ENCODE measurements at regions not wholly inside any gene's neighbourhood (a gene's known extent, or its start where the extent isn't known, plus 50 kb on each side); places are given as distances from the start of the nearest gene placed in this dataset.

GRCh38 chr12:125402874-125403789 lies 337.9 kb downstream of the AACS start:
- Histone ChIP-seq H3K27me3 (ENCODE audit: control insufficient read depth in 1 of 2, insufficient read depth in 2 of 2, low read length in 2 of 2) (no peaks in the 10 kb centered on the region), H3K36me3 (ENCODE audit: control insufficient read depth in 1 of 2, insufficient read depth in 2 of 2, low read length in 2 of 2) (no peaks in the 10 kb centered on the region), H3K4me3 (ENCODE audit: low read depth in 1 of 2, low read length in 2 of 2) (no peak overlapping the region), H3K9ac (ENCODE audit: low read depth in 1 of 2, low read length in 2 of 2) (no peak overlapping the region), H3K4me1 (ENCODE audit: control insufficient read depth in 1 of 2, insufficient read depth in 2 of 2, low read length in 2 of 2) (no peaks in the 10 kb centered on the region), H3K27ac (ENCODE audit: low read depth, low read length) (no peak overlapping the region), H3K9me3 (ENCODE audit: control insufficient read depth in 1 of 2, low read length in 2 of 2) (peaks cover 0 to 13% of the 10 kb centered on the region in 2 donors)

- Histone ChIP-seq H3K27me3 (ENCODE audit: control insufficient read depth in 1 of 2, insufficient read depth in 2 of 2, low read length in 2 of 2) (no peaks in the 10 kb centered on the region), H3K9ac (ENCODE audit: low read depth in 1 of 2, low read length in 2 of 2) (no peak overlapping the region), H3K9me3 (ENCODE audit: control insufficient read depth in 1 of 2, low read length in 2 of 2) (peaks cover 0 to 9% of the 10 kb centered on the region in 2 donors), H3K4me3 (ENCODE audit: low read depth in 1 of 2, low read length in 2 of 2) (no peak overlapping the region), H3K27ac (ENCODE audit: low read depth, low read length) (no peak overlapping the region), H3K4me1 (ENCODE audit: control insufficient read depth in 1 of 2, insufficient read depth in 2 of 2, low read length in 2 of 2) (no peaks in the 10 kb centered on the region), H3K36me3 (ENCODE audit: control insufficient read depth in 1 of 2, insufficient read depth in 2 of 2, low read length in 2 of 2) (no peaks in the 10 kb centered on the region)
These were observed 338.6 kb downstream of the AACS start for GRCh38 chr12:125403843-125404242.

GRCh38 chr12:125406131-125406530 lies 340.9 kb downstream of the AACS start:
- no peaks in the 10 kb centered on the region for H3K4me1 ChIP-seq (ENCODE audit: control insufficient read depth in 1 of 2, insufficient read depth in 2 of 2, low read length in 2 of 2)
- H3K27me3 ChIP-seq (ENCODE audit: control insufficient read depth in 1 of 2, insufficient read depth in 2 of 2, low read length in 2 of 2): no peaks in the 10 kb centered on the region
- no peak overlapping the region for H3K27ac ChIP-seq (ENCODE audit: low read depth, low read length)
- no peaks in the 10 kb centered on the region for H3K36me3 ChIP-seq (ENCODE audit: control insufficient read depth in 1 of 2, insufficient read depth in 2 of 2, low read length in 2 of 2)
- H3K4me3 ChIP-seq (ENCODE audit: low read depth in 1 of 2, low read length in 2 of 2): no peak overlapping the region
- peaks cover 0 to 9% of the 10 kb centered on the region in 2 donors for H3K9me3 ChIP-seq (ENCODE audit: control insufficient read depth in 1 of 2, low read length in 2 of 2)
- no peak overlapping the region for H3K9ac ChIP-seq (ENCODE audit: low read depth in 1 of 2, low read length in 2 of 2)

- Histone ChIP-seq H3K36me3 (ENCODE audit: control insufficient read depth in 1 of 2, insufficient read depth in 2 of 2, low read length in 2 of 2) (no peaks in the 10 kb centered on the region), H3K4me3 (ENCODE audit: low read depth in 1 of 2, low read length in 2 of 2) (no peak overlapping the region), H3K9ac (ENCODE audit: low read depth in 1 of 2, low read length in 2 of 2) (no peak overlapping the region), H3K4me1 (ENCODE audit: control insufficient read depth in 1 of 2, insufficient read depth in 2 of 2, low read length in 2 of 2) (no peaks in the 10 kb centered on the region), H3K27ac (ENCODE audit: low read depth, low read length) (no peak overlapping the region), H3K27me3 (ENCODE audit: control insufficient read depth in 1 of 2, insufficient read depth in 2 of 2, low read length in 2 of 2) (no peaks in the 10 kb centered on the region), H3K9me3 (ENCODE audit: control insufficient read depth in 1 of 2, low read length in 2 of 2) (no peaks in the 10 kb centered on the region)
These were observed 343.5 kb downstream of the AACS start for GRCh38 chr12:125408718-125409117.

GRCh38 chr12:125412506-125412905 lies 347.3 kb downstream of the AACS start:
- Histone ChIP-seq H3K4me1 (ENCODE audit: control insufficient read depth in 1 of 2, insufficient read depth in 2 of 2, low read length in 2 of 2) (no peaks in the 10 kb centered on the region), H3K27me3 (ENCODE audit: control insufficient read depth in 1 of 2, insufficient read depth in 2 of 2, low read length in 2 of 2) (no peaks in the 10 kb centered on the region), H3K36me3 (ENCODE audit: control insufficient read depth in 1 of 2, insufficient read depth in 2 of 2, low read length in 2 of 2) (no peaks in the 10 kb centered on the region), H3K4me3 (ENCODE audit: low read depth in 1 of 2, low read length in 2 of 2) (no peak overlapping the region), H3K9ac (ENCODE audit: low read depth in 1 of 2, low read length in 2 of 2) (no peak overlapping the region), H3K27ac (ENCODE audit: low read depth, low read length) (no peak overlapping the region), H3K9me3 (ENCODE audit: control insufficient read depth in 1 of 2, low read length in 2 of 2) (no peaks in the 10 kb centered on the region)

GRCh38 chr12:125417446-125417845 lies 352.2 kb downstream of the AACS start:
- Histone ChIP-seq H3K4me1 (ENCODE audit: control insufficient read depth in 1 of 2, insufficient read depth in 2 of 2, low read length in 2 of 2) (no peaks in the 10 kb centered on the region), H3K9me3 (ENCODE audit: control insufficient read depth in 1 of 2, low read length in 2 of 2) (peaks cover 0 to 6% of the 10 kb centered on the region in 2 donors), H3K36me3 (ENCODE audit: control insufficient read depth in 1 of 2, insufficient read depth in 2 of 2, low read length in 2 of 2) (no peaks in the 10 kb centered on the region), H3K4me3 (ENCODE audit: low read depth in 1 of 2, low read length in 2 of 2) (no peak overlapping the region), H3K27ac (ENCODE audit: low read depth, low read length) (no peak overlapping the region), H3K9ac (ENCODE audit: low read depth in 1 of 2, low read length in 2 of 2) (no peak overlapping the region), H3K27me3 (ENCODE audit: control insufficient read depth in 1 of 2, insufficient read depth in 2 of 2, low read length in 2 of 2) (no peaks in the 10 kb centered on the region)

- Histone ChIP-seq H3K4me3 (ENCODE audit: low read depth in 1 of 2, low read length in 2 of 2) (no peak overlapping the region), H3K9ac (ENCODE audit: low read depth in 1 of 2, low read length in 2 of 2) (no peak overlapping the region), H3K27me3 (ENCODE audit: control insufficient read depth in 1 of 2, insufficient read depth in 2 of 2, low read length in 2 of 2) (no peaks in the 10 kb centered on the region), H3K27ac (ENCODE audit: low read depth, low read length) (no peak overlapping the region), H3K36me3 (ENCODE audit: control insufficient read depth in 1 of 2, insufficient read depth in 2 of 2, low read length in 2 of 2) (no peaks in the 10 kb centered on the region), H3K9me3 (ENCODE audit: control insufficient read depth in 1 of 2, low read length in 2 of 2) (peaks cover 0 to 6% of the 10 kb centered on the region in 2 donors), H3K4me1 (ENCODE audit: control insufficient read depth in 1 of 2, insufficient read depth in 2 of 2, low read length in 2 of 2) (no peaks in the 10 kb centered on the region)
These were observed 353.8 kb downstream of the AACS start for GRCh38 chr12:125418902-125419564.

GRCh38 chr12:125424909-125425308 lies 359.7 kb downstream of the AACS start:
- Histone ChIP-seq H3K9ac (ENCODE audit: low read depth in 1 of 2, low read length in 2 of 2) (no peak overlapping the region), H3K36me3 (ENCODE audit: control insufficient read depth in 1 of 2, insufficient read depth in 2 of 2, low read length in 2 of 2) (no peaks in the 10 kb centered on the region), H3K27me3 (ENCODE audit: control insufficient read depth in 1 of 2, insufficient read depth in 2 of 2, low read length in 2 of 2) (no peaks in the 10 kb centered on the region), H3K4me3 (ENCODE audit: low read depth in 1 of 2, low read length in 2 of 2) (no peak overlapping the region), H3K9me3 (ENCODE audit: control insufficient read depth in 1 of 2, low read length in 2 of 2) (no peaks in the 10 kb centered on the region), H3K4me1 (ENCODE audit: control insufficient read depth in 1 of 2, insufficient read depth in 2 of 2, low read length in 2 of 2) (no peaks in the 10 kb centered on the region), H3K27ac (ENCODE audit: low read depth, low read length) (no peak overlapping the region)

- no peaks in the 10 kb centered on the region for H3K36me3 ChIP-seq (ENCODE audit: control insufficient read depth in 1 of 2, insufficient read depth in 2 of 2, low read length in 2 of 2)
- no peak overlapping the region for H3K9ac ChIP-seq (ENCODE audit: low read depth in 1 of 2, low read length in 2 of 2)
- H3K4me1 ChIP-seq (ENCODE audit: control insufficient read depth in 1 of 2, insufficient read depth in 2 of 2, low read length in 2 of 2): no peaks in the 10 kb centered on the region
- H3K27ac ChIP-seq (ENCODE audit: low read depth, low read length): no peak overlapping the region
- no peak overlapping the region for H3K4me3 ChIP-seq (ENCODE audit: low read depth in 1 of 2, low read length in 2 of 2)
- H3K27me3 ChIP-seq (ENCODE audit: control insufficient read depth in 1 of 2, insufficient read depth in 2 of 2, low read length in 2 of 2): no peaks in the 10 kb centered on the region
- no peaks in the 10 kb centered on the region for H3K9me3 ChIP-seq (ENCODE audit: control insufficient read depth in 1 of 2, low read length in 2 of 2)
These were observed 366.3 kb downstream of the AACS start for GRCh38 chr12:125431516-125431915.

- H3K4me1 ChIP-seq (ENCODE audit: control insufficient read depth in 1 of 2, insufficient read depth in 2 of 2, low read length in 2 of 2): no peaks in the 10 kb centered on the region
- no peak overlapping the region for H3K9ac ChIP-seq (ENCODE audit: low read depth in 1 of 2, low read length in 2 of 2)
- no peaks in the 10 kb centered on the region for H3K9me3 ChIP-seq (ENCODE audit: control insufficient read depth in 1 of 2, low read length in 2 of 2)
These were observed 368.9 kb downstream of the AACS start for GRCh38 chr12:125434131-125434530.

More at GRCh38 chr12:125434131-125434530, 368.9 kb downstream of the AACS start:
- Histone ChIP-seq H3K27ac (ENCODE audit: low read depth, low read length) (no peak overlapping the region), H3K36me3 (ENCODE audit: control insufficient read depth in 1 of 2, insufficient read depth in 2 of 2, low read length in 2 of 2) (no peaks in the 10 kb centered on the region), H3K4me3 (ENCODE audit: low read depth in 1 of 2, low read length in 2 of 2) (no peak overlapping the region), H3K27me3 (ENCODE audit: control insufficient read depth in 1 of 2, insufficient read depth in 2 of 2, low read length in 2 of 2) (no peaks in the 10 kb centered on the region)
